ENCODE measurements at regions not wholly inside any gene's neighbourhood (a gene's known extent, or its start where the extent isn't known, plus 50 kb on each side); places are given as distances from the start of the nearest gene placed in this dataset.

- no peak for DNase-seq (ENCODE audit: extremely low read depth, low read depth)
- no peak for TF ChIP-seq CTCF (IDR thresholded peaks at IDR 0.05; ENCODE audit: low read depth, low read length)
Measured at GRCh38 chr3:106729481-106729880, 647.8 kb upstream of the CCDC54 start.

DNA sequence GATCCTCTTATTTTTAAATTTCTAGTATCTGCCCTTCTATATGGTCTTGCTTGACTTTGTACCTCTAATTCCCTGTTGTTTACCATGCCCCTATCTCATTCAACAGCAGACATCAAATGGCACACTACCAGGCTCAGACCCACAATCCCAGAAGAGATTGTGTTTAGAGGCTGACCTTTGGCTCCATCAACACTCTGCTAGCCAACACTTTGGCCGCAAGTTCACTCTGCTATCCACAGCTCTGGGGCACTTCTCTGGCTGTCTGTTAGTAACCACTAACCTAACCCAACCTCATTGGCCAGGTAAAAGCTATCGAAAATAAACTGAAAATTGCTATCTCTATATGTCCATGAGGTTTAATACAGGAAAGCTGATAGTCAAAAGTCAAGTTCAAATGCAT, 646.0 kb upstream of the CCDC54 start:
- DNase-seq (ENCODE audit: extremely low read depth, low read depth): no peak
- TF ChIP-seq CTCF (IDR thresholded peaks at IDR 0.05; ENCODE audit: low read depth, low read length): no peak

DNA sequence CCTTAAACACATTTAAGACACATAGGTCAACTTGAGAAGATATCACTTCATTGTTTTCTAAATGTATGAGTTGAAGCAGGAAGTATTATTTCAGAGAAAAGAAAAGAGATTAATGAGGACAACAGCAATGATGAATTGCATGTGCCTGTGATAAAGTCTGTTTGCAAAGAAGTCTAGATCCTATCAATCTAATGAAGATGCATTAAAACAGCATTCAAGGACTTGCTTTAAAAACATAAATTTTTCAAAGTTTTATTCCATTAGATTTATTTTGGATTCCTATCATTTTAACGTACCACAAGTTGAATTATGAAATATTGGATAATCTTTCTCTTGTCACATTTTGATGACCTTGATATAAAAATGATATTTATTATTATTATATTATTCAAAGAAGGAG, 642.5 kb upstream of the CCDC54 start:
- no peak for TF ChIP-seq CTCF (IDR thresholded peaks at IDR 0.05; ENCODE audit: low read depth, low read length)
- DNase-seq (ENCODE audit: extremely low read depth, low read depth): no peak

- TF ChIP-seq CTCF (IDR thresholded peaks at IDR 0.05; ENCODE audit: low read depth, low read length): no peak
- no peak for DNase-seq (ENCODE audit: extremely low read depth, low read depth)
Measured at GRCh38 chr3:106737265-106737664, 640.0 kb upstream of the CCDC54 start.

- DNase-seq (ENCODE audit: extremely low read depth, low read depth): no peak
- TF ChIP-seq CTCF (IDR thresholded peaks at IDR 0.05; ENCODE audit: low read depth, low read length): no peak
Measured at GRCh38 chr3:106740116-106740515, 637.1 kb upstream of the CCDC54 start.

DNA sequence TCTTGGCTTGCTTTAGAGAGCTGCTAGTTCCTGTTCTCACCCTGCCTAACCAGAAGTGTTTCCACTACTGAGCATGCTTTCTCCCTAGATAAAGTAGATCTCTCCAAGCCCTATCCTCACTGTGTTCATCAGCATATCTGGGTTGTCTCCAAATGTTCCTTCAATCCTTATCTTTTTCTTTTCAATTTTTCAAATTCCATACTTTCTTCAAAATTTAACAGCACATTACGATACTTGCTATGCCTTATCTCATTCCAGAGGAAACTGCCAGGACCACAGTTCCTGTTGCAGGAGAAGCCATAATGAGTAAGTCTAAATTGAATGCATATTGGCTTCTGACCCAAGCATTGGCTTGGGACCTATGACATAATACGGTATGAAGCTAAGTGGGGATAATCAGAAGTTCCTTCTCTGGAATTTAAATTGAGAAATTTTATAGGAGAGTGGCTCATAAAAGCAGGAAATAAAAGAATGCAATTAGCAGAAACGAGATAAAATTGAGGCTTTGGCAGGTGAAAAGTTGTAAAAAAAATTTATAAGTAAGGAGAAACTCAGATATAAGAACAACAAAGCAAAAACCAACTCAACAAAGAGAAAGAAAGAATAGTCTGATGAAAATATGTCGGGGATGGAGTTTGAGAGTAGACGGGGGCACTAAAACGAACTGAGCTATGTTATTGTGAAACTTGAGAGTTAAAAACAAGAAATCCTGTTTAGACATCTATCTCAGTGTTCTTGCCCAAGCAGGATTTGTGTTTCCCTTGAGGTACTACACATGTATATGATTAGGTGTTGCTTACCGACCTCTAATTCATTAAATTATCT, 631.7 kb upstream of the CCDC54 start:
- DNase-seq (ENCODE audit: extremely low read depth, low read depth): no peak
- TF ChIP-seq CTCF (IDR thresholded peaks at IDR 0.05; ENCODE audit: low read depth, low read length): no peak

DNA sequence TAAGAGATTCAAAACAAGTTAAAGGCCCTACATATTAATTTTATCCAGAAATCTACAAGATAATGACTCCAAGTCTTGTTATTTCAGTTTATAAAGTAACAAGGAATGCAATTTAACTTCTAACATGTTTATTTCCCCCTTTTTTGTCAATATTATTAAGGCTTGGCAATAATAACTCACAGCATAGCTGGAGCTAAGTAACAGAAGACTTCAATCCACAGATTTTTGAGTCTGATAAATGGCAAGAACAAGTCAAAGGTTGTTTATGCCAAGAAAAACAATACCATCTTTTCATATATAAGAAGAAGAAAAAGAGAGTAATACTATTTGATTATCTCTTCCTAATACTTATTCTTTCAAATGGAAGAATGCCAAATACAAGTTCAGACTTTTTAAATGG, 631.0 kb upstream of the CCDC54 start:
- DNase-seq (ENCODE audit: extremely low read depth, low read depth): no peak
- no peak for TF ChIP-seq CTCF (IDR thresholded peaks at IDR 0.05; ENCODE audit: low read depth, low read length)
